Panc1 (cell line): ENCODE measurements at regions not wholly inside any gene's neighbourhood (a gene's known extent, or its start where the extent isn't known, plus 50 kb on each side); places are given as distances from the start of the nearest gene placed in this dataset.

Experiments used
- ATAC-seq: fragments of 200-7000 bp; cut with Tn5 transposase; 2 replicates; pipeline ENCODE4 v1.9.1; 2020; ENCODE audit warnings: mild to moderate bottlenecking, moderate library complexity
- BruUV-seq: library from RNA; stranded (reverse); fragments of 400-500 nt; replicated peaks from 2 replicates; lab custom pipeline; 2021; lab: Mats Ljungman, UMichigan
- CTCF ChIA-PET: fragments of 300-600 bp; sonication (Branson Sonifier 250); formaldehyde crosslinking; loops from one replicate; lab custom pipeline; 2022; ENCODE audit warnings: antibody characterized with exemption; lab: Charles Lee
- POLR2A ChIA-PET: fragments of 300-600 bp; sonication (Branson Sonifier 250); formaldehyde crosslinking; loops from one replicate; lab custom pipeline; 2022; ENCODE audit warnings: antibody characterized with exemption; lab: Charles Lee
- DNase-seq: peaks from one replicate; pipeline ENCODE4 v3.0.0-alpha.2; 2010; ENCODE audit warnings: low read depth, low spot score
- H3K27ac ChIP-seq: 2 replicates; pipeline ENCODE4 v1.5.1; 2011; ENCODE audit warnings: mild to moderate bottlenecking, low read length, inconsistent platforms
- H3K27me3 ChIP-seq: fragments of 200-500 bp; sonication (Bioruptor generic); 2 replicates; pipeline ENCODE4 v1.6.0; 2014; ENCODE audit warnings: low read length, inconsistent platforms; ENCODE audit not compliant: control insufficient read depth, insufficient read depth
- H3K36me3 ChIP-seq: fragments of 200-500 bp; sonication (Bioruptor generic); 2 replicates; pipeline ENCODE4 v1.5.1; 2014; ENCODE audit warnings: inconsistent platforms, mild to moderate bottlenecking, low read length, moderate library complexity; ENCODE audit not compliant: control insufficient read depth, insufficient read depth
- H3K4me1 ChIP-seq: 2 replicates; pipeline ENCODE4 v1.5.1; 2011; ENCODE audit warnings: inconsistent platforms, mild to moderate bottlenecking, low read length, moderate library complexity; ENCODE audit not compliant: control insufficient read depth, insufficient read depth
- H3K4me3 ChIP-seq, 2 experiments: 2 replicates each; pipeline ENCODE4 v1.5.1; 2011 to 2012; ENCODE audit warnings: low read depth in 2 of 2, low read length in 2 of 2, mild to moderate bottlenecking in 2 of 2, inconsistent platforms in 1 of 2, moderate library complexity in 1 of 2
- H3K9me3 ChIP-seq: fragments of 200-500 bp; sonication (Bioruptor generic); 2 replicates; pipeline ENCODE4 v1.5.1; 2014; ENCODE audit warnings: low read depth, mild to moderate bottlenecking, inconsistent platforms, low read length, moderate library complexity; ENCODE audit not compliant: control insufficient read depth, insufficient read depth
- POLR2AphosphoS5 ChIP-seq: IDR thresholded peaks from 2 replicates; pipeline ENCODE4 v1.6.1; 2012; ENCODE audit warnings: mild to moderate bottlenecking, low read depth, low read length, moderate library complexity
- SIN3A ChIP-seq: IDR thresholded peaks from 2 replicates; pipeline ENCODE4 v1.6.1; 2012; ENCODE audit warnings: low read depth, mild to moderate bottlenecking, low read length, moderate library complexity, borderline replicate concordance; ENCODE audit not compliant: insufficient read depth
- TCF7L2 ChIP-seq: IDR thresholded peaks from 2 replicates; pipeline ENCODE4 v1.6.1; 2011; ENCODE audit warnings: mild to moderate bottlenecking, low read depth, low read length, inconsistent platforms
- in situ Hi-C: cut with HindIII; loops from 2 replicates; pipeline ENCODE4 v1.10.0; 2016; ENCODE audit warnings: low sequenced_read_pairs, low pct_unique_long_range_greater_than_20kb
- intact Hi-C: fragments of 100-400 bp; cut with micrococcal nuclease; formaldehyde crosslinking; loops from one replicate; pipeline ENCODE4 v1.10.0; 2022; ENCODE audit not compliant: unreplicated experiment
- TF ChIP-seq, protein P1 (sequence below), 2 experiments: IDR thresholded peaks; 2 replicates each; pipeline ENCODE4 v1.6.1; 2011 to 2012; ENCODE audit warnings: low read depth in 2 of 2, control low read depth in 1 of 2, low read length in 1 of 2, mild to moderate bottlenecking in 1 of 2, moderate library complexity in 1 of 2; ENCODE audit not compliant: insufficient read depth in 1 of 2
- TF ChIP-seq, protein P2 (sequence below): fragments of 450-650 bp; IDR thresholded peaks from 2 replicates; pipeline ENCODE4 v1.5.1; 2017; ENCODE audit warnings: mild to moderate bottlenecking

DNA sequence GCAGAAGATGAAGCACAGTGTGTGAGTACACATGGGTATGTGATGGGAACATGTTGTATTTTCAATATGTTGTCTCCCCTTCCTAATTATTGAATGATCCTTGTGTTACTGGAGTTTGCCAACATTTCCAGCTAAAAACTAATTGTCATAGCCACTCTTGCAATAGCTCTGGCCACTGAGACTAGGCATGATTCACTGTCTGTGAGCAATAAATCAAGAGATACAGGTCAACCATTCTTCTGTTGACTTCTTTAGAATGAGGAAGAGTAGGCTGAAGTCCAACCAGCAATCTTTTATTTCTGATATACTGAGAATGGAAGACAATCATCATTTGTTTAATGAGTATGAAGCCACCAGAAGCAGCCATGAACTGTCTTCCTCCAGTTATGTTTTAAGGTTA lies 413.9 kb downstream of the SLITRK5 start:
- H3K9me3 ChIP-seq = no peaks in the 10 kb centered on the region
- intact Hi-C loops = no loop called here
- H3K27me3 ChIP-seq = no peaks in the 10 kb centered on the region
- ATAC-seq (no peak), DNase-seq (no peak)
- ChIA-PET CTCF (no interaction called here), POLR2A (no interaction called here)
- no peak overlapping the region for H3K4me3 ChIP-seq
- no peaks in the 10 kb centered on the region for H3K36me3 ChIP-seq
- H3K4me1 ChIP-seq = no peaks in the 10 kb centered on the region
- no peak for TF ChIP-seq SIN3A
- TF ChIP-seq POLR2AphosphoS5 = no peak
- TF ChIP-seq, protein P1, sequence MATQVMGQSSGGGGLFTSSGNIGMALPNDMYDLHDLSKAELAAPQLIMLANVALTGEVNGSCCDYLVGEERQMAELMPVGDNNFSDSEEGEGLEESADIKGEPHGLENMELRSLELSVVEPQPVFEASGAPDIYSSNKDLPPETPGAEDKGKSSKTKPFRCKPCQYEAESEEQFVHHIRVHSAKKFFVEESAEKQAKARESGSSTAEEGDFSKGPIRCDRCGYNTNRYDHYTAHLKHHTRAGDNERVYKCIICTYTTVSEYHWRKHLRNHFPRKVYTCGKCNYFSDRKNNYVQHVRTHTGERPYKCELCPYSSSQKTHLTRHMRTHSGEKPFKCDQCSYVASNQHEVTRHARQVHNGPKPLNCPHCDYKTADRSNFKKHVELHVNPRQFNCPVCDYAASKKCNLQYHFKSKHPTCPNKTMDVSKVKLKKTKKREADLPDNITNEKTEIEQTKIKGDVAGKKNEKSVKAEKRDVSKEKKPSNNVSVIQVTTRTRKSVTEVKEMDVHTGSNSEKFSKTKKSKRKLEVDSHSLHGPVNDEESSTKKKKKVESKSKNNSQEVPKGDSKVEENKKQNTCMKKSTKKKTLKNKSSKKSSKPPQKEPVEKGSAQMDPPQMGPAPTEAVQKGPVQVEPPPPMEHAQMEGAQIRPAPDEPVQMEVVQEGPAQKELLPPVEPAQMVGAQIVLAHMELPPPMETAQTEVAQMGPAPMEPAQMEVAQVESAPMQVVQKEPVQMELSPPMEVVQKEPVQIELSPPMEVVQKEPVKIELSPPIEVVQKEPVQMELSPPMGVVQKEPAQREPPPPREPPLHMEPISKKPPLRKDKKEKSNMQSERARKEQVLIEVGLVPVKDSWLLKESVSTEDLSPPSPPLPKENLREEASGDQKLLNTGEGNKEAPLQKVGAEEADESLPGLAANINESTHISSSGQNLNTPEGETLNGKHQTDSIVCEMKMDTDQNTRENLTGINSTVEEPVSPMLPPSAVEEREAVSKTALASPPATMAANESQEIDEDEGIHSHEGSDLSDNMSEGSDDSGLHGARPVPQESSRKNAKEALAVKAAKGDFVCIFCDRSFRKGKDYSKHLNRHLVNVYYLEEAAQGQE (IDR thresholded peaks at IDR 0.05; ENCODE audit: insufficient read depth in 1 of 2, low read depth in 2 of 2, low read length in 1 of 2) = no peak
- TF ChIP-seq, protein P2, sequence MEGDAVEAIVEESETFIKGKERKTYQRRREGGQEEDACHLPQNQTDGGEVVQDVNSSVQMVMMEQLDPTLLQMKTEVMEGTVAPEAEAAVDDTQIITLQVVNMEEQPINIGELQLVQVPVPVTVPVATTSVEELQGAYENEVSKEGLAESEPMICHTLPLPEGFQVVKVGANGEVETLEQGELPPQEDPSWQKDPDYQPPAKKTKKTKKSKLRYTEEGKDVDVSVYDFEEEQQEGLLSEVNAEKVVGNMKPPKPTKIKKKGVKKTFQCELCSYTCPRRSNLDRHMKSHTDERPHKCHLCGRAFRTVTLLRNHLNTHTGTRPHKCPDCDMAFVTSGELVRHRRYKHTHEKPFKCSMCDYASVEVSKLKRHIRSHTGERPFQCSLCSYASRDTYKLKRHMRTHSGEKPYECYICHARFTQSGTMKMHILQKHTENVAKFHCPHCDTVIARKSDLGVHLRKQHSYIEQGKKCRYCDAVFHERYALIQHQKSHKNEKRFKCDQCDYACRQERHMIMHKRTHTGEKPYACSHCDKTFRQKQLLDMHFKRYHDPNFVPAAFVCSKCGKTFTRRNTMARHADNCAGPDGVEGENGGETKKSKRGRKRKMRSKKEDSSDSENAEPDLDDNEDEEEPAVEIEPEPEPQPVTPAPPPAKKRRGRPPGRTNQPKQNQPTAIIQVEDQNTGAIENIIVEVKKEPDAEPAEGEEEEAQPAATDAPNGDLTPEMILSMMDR = no peak
- no peak for TF ChIP-seq TCF7L2
- no TSS peak for BruUV-seq
- no peak overlapping the region for H3K27ac ChIP-seq
- in situ Hi-C loops = no loop called here

DNA sequence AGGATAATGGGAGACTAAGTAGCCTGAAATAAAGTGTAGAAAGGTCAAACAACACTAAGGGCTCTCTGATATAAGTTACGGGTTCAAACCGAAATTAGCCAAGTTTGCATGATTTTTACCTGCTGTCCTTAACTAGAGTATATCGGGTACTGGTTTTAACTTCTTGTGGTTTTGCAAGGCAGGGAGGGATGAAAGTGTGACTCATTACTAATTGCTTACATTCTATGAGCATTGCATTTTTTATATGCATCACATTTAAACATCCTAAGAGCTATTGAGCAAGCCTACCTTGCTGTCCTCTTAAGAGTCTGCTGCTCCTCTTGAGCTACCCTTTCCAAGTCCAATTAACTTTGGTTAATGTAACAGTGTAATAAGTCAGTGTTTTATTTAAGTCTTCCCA lies 415.4 kb downstream of the SLITRK5 start:
- ATAC-seq (no peak), DNase-seq (no peak)
- no peaks in the 10 kb centered on the region for H3K27me3 ChIP-seq
- H3K9me3 ChIP-seq = no peaks in the 10 kb centered on the region
- no peak overlapping the region for H3K27ac ChIP-seq
- no peaks in the 10 kb centered on the region for H3K4me1 ChIP-seq
- CTCF ChIA-PET = no interaction called here
- no peak overlapping the region for H3K4me3 ChIP-seq
- H3K36me3 ChIP-seq = no peaks in the 10 kb centered on the region
- POLR2A ChIA-PET = no interaction called here
- intact Hi-C loops = no loop called here
- TF ChIP-seq TCF7L2 (no peak), POLR2AphosphoS5 (no peak)
- BruUV-seq = no TSS peak
- in situ Hi-C loops = no loop called here

DNA sequence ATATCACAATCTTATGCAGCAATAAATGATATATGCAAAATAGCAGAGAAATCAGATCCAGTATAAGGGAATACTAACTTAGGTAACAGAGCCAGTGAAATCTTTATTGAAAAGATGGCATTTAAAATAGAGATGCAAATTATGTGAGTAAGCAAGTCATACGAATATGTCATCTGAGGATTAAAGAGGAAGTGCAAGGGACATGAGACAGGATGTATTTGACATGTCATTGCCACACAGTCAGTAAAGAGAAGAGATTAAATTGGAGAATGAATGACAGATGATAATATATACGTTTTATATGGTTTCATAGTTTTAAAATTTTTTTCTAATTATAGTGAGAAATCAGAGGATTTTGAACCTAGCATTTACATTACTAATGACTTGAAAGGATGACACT lies 426.4 kb downstream of the SLITRK5 start:
- ATAC-seq = no peak
- DNase-seq = no peak
- POLR2A ChIA-PET = no interaction called here
- Histone ChIP-seq H3K4me1 (no peaks in the 10 kb centered on the region), H3K36me3 (no peaks in the 10 kb centered on the region), H3K9me3 (no peaks in the 10 kb centered on the region), H3K27me3 (no peaks in the 10 kb centered on the region), H3K27ac (no peak overlapping the region), H3K4me3 (no peak overlapping the region)
- no peak for TF ChIP-seq POLR2AphosphoS5
- TF ChIP-seq, protein P2 = no peak
- TF ChIP-seq, protein P1 (IDR thresholded peaks at IDR 0.05; ENCODE audit: insufficient read depth in 1 of 2, low read depth in 2 of 2, low read length in 1 of 2) = no peak
- CTCF ChIA-PET = no interaction called here
- BruUV-seq = no TSS peak
- in situ Hi-C loops (no loop called here), intact Hi-C loops (no loop called here)
